GM20431 (cell line): ENCODE measurements at regions not wholly inside any gene's neighbourhood (a gene's known extent, or its start where the extent isn't known, plus 50 kb on each side); places are given as distances from the start of the nearest gene placed in this dataset.
"Not testable (repeated sequence)": the region's sequence is repeated elsewhere in the genome, so short reads cannot be mapped to it uniquely, and the experiment has no call there.

Source experiments
- in situ Hi-C: fragments of 300-500 bp; cut with MseI, MboI; formaldehyde crosslinking; loops from one replicate; pipeline ENCODE4 v1.15.0; 2020; ENCODE audit warnings: low sequenced_read_pairs; ENCODE audit not compliant: unreplicated experiment

DNA sequence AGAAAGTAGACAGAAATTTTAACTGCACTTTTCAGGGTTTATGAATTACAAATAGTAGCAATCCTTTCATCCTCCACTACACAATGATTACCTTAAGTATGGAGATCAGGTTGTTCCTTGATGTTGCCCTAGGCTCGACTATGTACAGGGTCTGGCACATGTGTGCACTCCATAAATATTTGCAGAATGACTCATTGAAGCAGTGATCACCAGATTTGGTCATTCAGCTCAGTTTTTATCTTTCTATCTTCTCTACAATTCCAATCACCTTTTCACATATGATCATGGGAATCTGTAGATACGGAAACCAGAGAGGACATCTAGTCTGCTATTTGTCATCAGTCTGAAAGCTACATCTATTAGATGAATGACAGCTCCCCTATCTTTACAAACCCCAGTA, 171.7 kb upstream of the HCCS start:
- in situ Hi-C loops, result no loop called here

DNA sequence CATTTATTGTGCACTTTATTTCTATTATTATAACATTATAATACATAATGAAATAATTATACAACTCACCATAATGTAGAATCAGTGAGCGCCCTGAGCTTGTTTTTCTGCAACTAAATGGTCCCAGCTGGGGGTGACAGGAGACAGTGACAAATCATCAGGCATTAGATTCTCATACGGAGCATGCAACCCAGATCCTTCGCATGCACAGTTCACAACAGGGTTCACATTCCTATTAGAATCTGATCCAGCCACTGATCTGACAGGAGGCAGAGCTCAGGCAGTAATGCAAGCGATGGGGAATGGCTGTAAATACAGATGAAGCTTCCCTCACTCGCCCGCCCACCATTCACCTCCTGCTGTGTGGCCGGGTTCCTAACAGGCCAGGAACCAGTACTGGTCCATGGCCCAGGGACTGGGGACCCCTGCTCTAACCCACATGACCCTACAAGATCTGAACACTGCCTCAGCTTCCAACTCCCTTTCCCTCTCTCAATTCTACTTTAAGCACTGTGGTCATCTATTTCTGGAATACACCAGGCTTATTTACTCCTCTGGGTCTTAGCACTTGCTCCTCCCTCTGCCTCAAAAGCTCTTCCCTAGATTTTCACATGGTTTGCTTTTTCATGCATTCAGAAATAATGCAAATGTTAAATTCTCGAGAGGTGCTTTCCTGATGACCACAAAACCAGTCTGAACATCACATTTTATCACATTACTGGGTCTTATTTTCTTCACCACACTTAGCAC, 166.8 kb upstream of the HCCS start:
- in situ Hi-C loops, result no loop called here

DNA sequence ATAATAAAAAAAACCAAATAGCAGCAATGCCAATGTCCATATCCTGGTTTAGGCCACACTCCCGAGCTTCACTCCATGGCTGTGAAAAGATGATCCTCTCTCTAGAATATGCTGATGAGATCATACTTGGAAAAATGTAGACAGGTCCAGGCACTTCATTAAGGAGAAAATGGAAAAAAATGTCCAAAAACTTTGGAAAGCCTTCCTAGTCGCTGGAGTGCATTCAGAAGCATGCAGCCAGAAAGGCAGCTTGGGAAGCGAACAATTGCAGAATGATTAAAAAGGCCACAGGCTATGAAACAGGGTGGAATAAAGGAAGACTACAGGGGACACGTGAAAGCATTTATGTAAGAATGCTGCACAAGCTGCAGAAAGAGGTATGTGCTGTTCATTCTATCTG, 165.6 kb upstream of the HCCS start:
- in situ Hi-C loops, result no loop called here

DNA sequence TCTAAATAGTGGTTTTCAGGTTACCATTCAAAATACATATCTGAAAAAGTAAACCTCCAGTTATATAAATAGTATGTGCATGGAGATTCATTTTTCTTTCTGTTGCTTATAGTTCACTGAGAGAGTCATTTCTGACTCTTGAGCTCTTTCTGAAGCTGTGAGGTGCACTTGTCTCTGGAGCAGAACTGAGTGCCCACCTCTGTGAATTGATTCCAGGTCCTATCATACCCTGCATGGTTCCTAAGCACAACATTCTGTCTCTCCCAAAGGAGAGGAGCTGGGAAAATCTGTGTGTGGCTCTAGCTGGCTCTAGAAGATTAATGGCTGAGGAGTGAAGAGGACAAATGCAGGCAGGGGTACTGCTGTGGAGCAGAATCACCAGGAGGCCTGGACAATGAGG, 161.6 kb upstream of the HCCS start:
- in situ Hi-C loops, result no loop called here

DNA sequence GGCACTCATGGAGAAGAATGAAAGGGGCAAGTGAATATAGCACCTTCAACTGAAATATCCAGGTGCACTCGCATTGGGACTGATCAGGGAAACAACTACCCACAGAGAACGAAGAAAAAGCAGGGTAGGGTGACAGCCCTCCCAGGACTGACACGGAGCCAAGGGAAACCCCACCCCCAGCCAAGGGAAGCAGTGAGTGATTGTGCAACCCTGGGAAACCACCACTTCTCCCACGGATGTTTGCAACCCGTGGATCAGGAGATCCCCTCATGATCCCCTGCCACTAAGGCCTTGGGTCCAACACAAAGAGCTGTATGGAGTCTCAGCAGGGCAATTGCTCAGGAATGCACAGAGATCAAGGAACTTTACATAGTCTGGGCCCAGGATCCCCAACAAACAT, 158.5 kb upstream of the HCCS start:
- in situ Hi-C loops, result no loop called here

DNA sequence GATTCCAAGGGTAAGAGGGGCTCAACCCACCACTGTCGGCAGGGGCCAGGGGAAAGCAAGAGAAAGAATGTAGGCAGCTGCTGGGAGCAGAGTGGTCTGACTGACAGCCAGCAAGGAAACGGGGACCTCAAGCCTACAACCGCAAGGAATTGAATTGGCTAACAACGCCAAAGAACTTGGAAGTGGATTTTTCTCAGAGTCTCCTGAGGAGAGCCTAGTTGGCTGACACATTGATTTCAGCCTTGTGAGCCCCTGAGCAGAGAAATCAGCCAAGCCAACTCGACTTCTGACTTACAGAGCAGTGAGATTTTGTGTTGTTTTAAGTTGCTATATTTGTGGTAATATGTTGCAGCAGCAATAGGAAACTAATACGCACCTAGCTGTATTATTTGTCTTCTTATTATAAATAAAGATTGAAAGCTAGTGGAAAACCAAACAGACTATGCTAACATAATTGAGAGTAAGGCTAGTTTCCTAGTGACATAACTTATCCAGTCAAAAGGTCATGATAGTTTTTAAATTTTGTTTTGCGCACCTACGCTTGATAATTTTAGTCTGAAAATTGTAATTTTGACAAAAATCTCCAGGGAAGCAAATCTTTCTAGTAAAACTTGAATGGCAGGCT, 145.8 kb upstream of the HCCS start:
- in situ Hi-C loops, result no loop called here

DNA sequence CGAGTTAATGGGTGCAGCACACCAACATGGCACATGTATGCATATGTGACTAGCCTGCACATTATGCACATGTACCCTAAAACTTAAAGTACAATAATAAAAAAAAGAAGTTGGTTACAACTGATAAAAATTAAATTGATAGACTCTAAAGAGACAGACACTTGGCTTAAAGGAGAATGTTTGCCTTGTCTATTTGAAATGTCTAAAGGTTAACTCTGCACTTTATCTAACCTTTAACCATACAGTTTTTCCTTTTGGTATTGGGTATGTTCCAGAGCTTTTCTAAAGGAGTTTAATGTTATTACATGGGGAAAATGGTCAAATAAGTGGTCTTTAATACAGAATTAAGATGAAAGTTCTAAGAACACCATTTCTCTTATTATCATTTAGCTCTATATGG, 145.1 kb upstream of the HCCS start:
- in situ Hi-C loops, result no loop called here

DNA sequence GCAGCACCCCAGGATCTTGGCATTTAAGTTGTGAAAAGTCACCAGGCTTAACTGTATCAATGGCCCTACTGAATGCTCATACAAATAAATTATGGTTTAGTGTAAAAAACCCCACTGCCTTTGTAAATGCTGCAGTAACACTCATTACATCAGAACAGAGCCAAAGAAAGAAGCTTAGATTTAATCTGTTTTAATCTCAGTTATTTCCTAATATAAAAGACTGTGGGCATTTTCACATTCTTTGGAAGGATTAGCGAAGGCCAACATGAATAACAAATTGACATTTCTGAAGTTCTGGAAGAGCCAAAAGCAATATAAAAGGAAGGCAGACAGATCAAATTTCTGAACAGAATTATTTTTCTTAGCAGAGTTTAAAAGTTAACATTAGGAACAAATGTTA, 140.0 kb upstream of the HCCS start:
- in situ Hi-C loops, result no loop called here

DNA sequence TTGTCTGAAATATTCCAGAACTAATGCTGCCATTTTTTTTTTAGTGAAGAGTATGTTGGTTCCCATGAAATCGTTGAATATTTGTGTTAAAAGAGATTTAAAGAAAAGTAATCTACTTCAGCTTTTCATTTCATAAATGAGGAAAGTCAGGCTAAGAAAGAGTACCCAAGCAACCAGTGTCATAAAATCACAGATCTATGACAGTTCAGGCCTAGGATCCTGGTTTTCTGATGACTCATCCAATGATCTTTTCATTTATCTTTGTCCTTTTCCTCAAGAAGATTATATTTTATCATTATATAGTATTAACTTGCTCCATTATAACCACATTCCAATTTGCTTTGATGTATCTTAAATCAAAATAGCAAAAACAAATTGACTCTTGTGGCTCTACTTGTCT, 139.4 kb upstream of the HCCS start:
- in situ Hi-C loops, result no loop called here

DNA sequence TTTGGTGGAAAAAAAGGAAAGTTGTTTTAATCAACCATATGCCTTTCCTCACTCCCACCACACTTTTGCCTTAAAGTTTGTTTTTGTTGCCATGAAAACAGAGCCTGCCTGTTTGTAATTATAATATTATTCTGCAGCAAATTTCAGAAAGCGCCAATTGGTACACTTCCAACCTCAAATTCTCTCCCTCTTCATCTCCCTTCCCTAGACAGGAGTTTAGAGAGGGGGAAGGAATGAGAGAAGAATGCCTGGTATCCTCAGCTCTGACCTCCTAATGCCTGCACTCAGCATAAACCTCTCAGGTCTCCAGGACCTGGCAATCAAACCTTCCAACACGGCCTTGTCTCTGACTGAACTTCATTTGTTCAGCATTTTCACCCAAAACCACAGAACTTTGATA, 138.4 kb upstream of the HCCS start:
- in situ Hi-C loops, result no loop called here

DNA sequence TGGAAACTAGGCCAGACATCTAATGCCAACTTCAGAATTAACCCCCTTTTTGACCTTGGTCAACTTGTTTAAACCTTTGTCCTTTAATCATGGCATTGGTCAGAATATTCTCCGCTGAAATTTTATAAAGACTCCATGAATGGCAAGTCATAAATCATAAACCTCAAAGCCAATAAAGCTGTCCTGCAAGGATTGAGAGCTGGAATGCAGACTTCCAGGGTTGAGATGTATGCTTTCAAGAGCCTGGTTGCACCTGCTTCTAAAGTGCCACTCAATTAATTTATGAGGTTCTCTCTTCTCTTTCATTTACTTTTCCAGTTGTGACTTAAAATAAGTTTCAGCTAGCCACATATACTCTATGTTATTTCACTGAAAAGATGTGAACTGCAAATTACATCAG, 136.2 kb upstream of the HCCS start:
- in situ Hi-C loops, result no loop called here

DNA sequence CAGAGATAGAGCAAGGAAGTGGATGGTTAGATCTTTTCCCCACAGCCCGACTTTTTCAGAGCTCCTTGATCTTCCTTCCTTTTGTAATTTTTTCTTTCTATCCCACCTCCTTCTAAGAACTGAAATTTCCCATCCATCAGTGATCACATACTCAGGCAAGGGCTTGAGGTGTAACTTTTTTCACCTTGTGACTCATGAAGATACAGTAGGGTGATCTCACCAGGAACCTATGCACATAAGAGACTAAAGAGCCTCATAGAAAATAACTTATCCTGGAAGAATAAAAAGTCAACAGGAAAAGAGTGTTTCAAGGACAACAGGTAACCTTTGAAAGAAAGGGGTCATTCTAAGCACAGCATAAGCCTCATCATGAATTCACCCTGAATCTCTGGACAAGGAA, 131.2 kb upstream of the HCCS start:
- in situ Hi-C loops, result no loop called here

DNA sequence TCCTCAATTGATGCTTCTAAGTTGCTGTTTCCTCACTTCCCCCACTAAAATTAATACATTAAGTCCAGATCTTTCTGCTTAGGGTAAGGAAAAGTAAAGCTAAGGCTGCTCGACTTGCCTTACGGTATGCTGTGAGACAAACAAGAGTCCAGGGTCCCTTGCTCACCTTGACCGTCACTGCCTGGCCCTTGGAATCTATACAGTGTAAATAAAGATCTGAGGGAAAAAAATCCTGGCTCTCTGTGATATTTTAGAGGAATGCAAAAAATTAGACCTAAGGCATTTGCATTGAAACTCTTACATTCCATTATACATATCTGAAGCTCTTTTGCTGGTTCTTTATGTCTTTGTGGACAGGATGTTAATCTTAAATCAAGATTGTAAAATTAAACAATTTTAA, 129.6 kb upstream of the HCCS start:
- in situ Hi-C loops, result no loop called here

DNA sequence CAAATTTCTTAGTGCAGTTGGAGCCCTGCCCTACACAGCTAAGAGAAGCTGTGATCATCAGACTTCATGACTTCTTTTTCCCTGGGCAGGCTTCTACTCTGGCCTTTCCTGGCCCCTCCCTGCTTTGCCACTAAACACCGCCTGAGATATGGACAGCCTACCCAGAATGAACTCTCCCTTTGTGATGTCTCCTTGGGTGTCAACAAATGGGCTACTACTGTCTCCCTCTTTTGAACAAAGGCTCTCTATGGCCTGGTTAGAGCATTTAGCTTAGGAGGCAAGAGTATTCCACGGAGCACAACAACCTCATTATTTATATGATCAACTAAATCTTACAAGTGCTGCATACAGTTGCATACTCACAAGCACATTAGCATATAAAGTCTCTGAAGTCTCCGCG, 127.6 kb upstream of the HCCS start:
- in situ Hi-C loops, result no loop called here

DNA sequence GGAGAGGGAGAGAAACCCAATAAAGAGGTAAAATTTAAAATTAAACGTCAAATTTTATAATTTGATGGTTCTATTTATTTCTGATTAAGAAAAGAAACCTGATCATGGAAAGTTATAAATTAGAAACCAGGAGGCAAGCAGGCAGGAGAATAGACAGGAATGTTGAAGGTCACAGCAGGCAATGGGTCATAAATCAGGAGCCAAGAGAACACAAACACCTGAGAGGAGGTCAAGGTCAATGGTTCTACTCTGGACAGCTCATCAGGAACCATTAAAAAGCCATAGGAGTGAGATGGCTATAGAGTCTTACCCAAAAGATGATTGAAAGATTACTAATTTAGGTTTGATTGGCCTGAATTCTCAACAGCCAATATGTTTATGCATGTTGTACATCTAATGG, 126.9 kb upstream of the HCCS start:
- in situ Hi-C loops, result no loop called here

DNA sequence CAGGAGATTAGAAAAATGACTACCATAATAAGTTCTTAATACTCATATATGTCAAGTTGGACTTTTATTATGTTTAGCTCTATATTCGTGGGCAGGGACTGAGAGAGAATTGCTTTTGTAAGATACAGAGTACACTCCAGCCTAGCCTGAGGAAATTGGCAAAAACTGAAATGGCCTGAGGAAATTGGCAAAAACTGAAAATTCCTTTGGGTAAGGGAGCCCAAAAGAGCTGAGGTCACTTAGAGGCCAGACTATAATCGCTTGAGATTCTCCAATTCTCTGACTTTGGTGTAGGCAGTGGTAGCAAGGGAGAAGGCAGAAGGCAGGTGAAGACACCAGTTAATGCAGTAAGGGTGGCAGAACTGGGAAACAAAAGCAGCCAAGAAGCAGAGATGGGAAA, 124.5 kb upstream of the HCCS start:
- in situ Hi-C loops, result no loop called here

DNA sequence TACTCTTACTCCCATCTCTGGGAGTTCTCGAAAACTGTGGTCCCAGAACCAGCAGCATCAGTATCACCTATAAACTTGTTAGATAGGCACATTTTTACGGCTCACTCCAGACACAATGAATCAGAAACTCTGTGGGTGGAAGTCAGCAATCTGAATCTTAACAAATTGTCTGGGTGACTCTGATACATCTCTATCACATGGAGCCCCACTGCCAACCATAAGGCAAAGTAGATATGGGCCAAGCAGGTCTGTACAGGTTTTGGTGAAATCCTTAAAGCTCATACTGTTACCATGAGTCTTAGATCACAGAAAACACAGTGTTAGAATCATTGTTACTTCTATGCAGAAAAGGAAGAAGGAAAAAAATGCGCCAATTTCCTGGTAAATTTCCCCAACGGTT, 122.5 kb upstream of the HCCS start:
- in situ Hi-C loops, result no loop called here

DNA sequence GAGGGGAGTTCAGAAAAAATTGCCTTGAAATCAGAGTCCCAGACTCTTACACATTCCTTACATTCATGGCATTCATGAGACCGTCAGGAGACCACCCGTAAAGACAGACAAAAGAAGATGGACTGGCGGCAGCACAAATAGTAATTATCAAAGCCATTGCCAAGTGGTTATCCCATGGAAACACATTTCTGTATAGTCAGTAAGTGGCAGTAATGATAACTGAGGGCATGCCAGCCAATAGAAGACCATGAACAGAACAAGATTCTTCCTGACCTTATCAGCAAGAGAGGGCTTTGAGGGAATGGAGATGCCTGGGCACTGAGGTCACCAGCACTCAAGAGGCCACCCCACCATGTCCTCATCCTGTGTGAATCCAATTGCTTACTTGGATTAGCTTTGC, 121.7 kb upstream of the HCCS start:
- in situ Hi-C loops, result no loop called here

DNA sequence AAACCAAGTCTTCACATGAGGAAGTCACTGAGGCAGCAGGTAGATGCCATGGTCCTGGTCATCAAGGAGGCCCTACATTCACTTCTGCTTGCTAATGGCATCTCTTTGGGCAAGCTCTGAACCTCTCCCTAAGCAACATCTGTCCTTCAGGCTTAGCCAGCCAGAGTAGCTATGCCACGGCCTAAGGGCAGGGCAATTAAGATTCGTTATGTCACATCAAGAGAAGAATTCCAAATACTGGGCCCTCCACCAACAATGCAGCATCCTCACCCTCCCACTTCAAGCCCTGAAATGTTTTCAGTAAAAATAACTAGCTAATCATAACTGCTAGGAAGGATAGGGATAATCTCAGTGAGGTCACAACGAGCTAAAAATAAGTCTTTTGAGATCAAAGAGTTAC, 120.7 kb upstream of the HCCS start:
- in situ Hi-C loops, result no loop called here

DNA sequence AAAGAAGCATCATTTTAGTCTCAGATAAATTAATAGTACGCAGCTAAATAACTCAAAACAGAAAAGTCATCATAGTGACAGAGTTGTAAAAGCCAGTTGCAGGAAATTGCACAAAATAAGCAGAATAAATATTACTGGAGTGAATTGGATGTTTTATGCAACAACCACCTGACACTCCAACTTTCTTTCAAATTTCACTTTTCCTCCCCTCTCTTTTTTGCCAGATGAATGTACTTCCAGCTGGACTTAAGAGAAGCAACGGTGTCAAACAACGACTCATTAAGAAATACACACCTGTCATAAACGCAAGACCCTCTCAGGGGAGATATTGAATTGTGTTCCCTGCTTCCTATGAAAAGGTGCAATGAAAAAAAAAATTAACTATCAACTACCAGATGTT, 120.2 kb upstream of the HCCS start:
- in situ Hi-C loops, result no loop called here

DNA sequence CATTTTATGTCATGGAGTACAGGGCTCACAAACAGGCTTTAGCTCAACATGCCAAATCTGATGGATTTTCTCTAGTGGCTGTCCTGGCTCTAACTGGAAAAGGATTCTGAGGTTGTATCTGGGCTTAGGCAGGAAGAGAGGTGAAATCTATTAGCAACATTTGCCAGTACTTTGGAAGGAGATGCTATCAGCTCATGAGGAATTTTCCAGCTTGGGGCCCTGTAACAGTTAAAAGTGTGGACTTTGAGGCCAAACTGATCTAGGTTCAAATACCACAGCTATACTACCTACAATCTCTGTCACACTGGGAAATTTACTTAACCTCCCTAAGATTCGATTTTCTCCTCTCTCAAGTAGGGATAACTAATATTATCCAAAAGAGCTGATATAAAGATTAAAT, 119.0 kb upstream of the HCCS start:
- in situ Hi-C loops, result no loop called here

DNA sequence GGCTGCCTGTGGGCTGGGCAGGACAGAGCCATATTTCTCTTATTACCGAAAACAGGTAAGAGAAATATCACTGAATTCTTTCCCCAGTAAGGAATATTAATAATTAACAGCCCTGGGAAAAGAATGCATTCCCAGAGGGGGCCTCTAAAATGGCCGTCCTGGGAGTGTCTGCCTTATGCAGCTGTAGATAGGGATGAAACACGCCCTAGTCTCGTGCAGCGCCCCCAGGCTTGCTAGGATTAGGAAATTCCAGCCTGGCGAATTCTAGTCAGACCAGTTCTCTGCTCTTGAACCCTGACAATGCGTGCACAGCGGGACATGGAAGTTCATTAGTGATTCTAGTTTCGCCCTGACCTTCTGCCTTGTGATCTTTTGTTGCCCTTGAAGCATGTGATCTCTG, 104.1 kb upstream of the HCCS start:
- in situ Hi-C loops, result not testable (repeated sequence)
